Trophoblast cell (in vitro differentiated cells and primary cell): ENCODE measurements at regions not wholly inside any gene's neighbourhood (a gene's known extent, or its start where the extent isn't known, plus 50 kb on each side); places are given as distances from the start of the nearest gene placed in this dataset.

Source experiments
- DNase-seq, 2 donors: peaks; one replicate each; pipeline ENCODE4 v3.0.0-alpha.2; 2016
- H2AFZ ChIP-seq: 2 replicates; pipeline ENCODE4 v1.6.1; 2013; ENCODE audit warnings: low read length, moderate library complexity, mild to moderate bottlenecking; ENCODE audit not compliant: insufficient read depth, poor library complexity
- H2AK5ac ChIP-seq: 2 replicates; pipeline ENCODE4 v1.6.1; 2013; ENCODE audit warnings: mild to moderate bottlenecking, low read length
- H2BK120ac ChIP-seq: 2 replicates; pipeline ENCODE4 v1.6.1; 2013; ENCODE audit warnings: low read length, mild to moderate bottlenecking, moderate library complexity; ENCODE audit not compliant: insufficient read depth, poor library complexity
- H2BK12ac ChIP-seq: 2 replicates; pipeline ENCODE4 v1.6.1; 2013; ENCODE audit warnings: mild to moderate bottlenecking, low read length, moderate library complexity
- H2BK5ac ChIP-seq: 2 replicates; pipeline ENCODE4 v1.6.1; 2013; ENCODE audit warnings: low read length, low read depth, moderate library complexity, mild to moderate bottlenecking; ENCODE audit not compliant: poor library complexity
- H3K14ac ChIP-seq: 2 replicates; pipeline ENCODE4 v1.6.1; 2013; ENCODE audit warnings: mild to moderate bottlenecking, low read length
- H3K18ac ChIP-seq: 2 replicates; pipeline ENCODE4 v1.6.1; 2013; ENCODE audit warnings: mild to moderate bottlenecking, low read length
- H3K23ac ChIP-seq: 2 replicates; pipeline ENCODE4 v1.6.1; 2013; ENCODE audit warnings: low read length
- H3K27ac ChIP-seq: 2 replicates; pipeline ENCODE4 v1.5.1; 2013; ENCODE audit warnings: low read depth, mild to moderate bottlenecking, inconsistent platforms, low read length, moderate library complexity
- H3K27me3 ChIP-seq: 2 replicates; pipeline ENCODE4 v1.6.1; 2013; ENCODE audit warnings: inconsistent platforms, mild to moderate bottlenecking, low read length, moderate library complexity; ENCODE audit not compliant: insufficient read depth
- H3K36me3 ChIP-seq, 2 experiments: 1 replicate in 1 of 2; 2 replicates in 1 of 2; pipeline ENCODE4 v1.6.1; 2013; ENCODE audit warnings: low read length in 2 of 2, mild to moderate bottlenecking in 2 of 2, moderate library complexity in 1 of 2; ENCODE audit not compliant: insufficient read depth in 2 of 2, control insufficient read depth in 1 of 2
- H3K4ac ChIP-seq: 2 replicates; pipeline ENCODE4 v1.6.1; 2013; ENCODE audit warnings: low read depth, mild to moderate bottlenecking, low read length, moderate library complexity
- H3K4me1 ChIP-seq, 2 experiments: 1 replicate in 1 of 2; 2 replicates in 1 of 2; pipeline ENCODE4 v1.6.1; 2013; ENCODE audit warnings: low read length in 2 of 2, mild to moderate bottlenecking in 2 of 2, moderate library complexity in 1 of 2; ENCODE audit not compliant: insufficient read depth in 2 of 2, control insufficient read depth in 1 of 2
- H3K4me2 ChIP-seq: 2 replicates; pipeline ENCODE4 v1.6.1; 2013; ENCODE audit warnings: inconsistent platforms, mild to moderate bottlenecking, low read length, moderate library complexity
- H3K4me3 ChIP-seq: 2 replicates; pipeline ENCODE4 v1.5.1; 2013; ENCODE audit warnings: mild to moderate bottlenecking, low read depth, low read length, inconsistent platforms
- H3K79me1 ChIP-seq: one replicate; pipeline ENCODE4 v1.6.1; 2013; ENCODE audit warnings: low read length
- H3K79me2 ChIP-seq: 2 replicates; pipeline ENCODE4 v1.6.1; 2013; ENCODE audit warnings: low read length, mild to moderate bottlenecking; ENCODE audit not compliant: control insufficient read depth, insufficient read depth, poor library complexity
- H3K9ac ChIP-seq: 2 replicates; pipeline ENCODE4 v1.6.1; 2013; ENCODE audit warnings: mild to moderate bottlenecking, low read length
- H3K9me3 ChIP-seq: 2 replicates; pipeline ENCODE4 v1.6.1; 2013; ENCODE audit warnings: low read depth, mild to moderate bottlenecking, control low read depth, inconsistent platforms, low read length; ENCODE audit not compliant: insufficient read depth
- H4K12ac ChIP-seq: 2 replicates; pipeline ENCODE4 v1.6.1; 2013; ENCODE audit warnings: low read depth, mild to moderate bottlenecking, low read length, moderate library complexity
- H4K8ac ChIP-seq: 2 replicates; pipeline ENCODE4 v1.6.1; 2013; ENCODE audit warnings: low read depth, mild to moderate bottlenecking, low read length, moderate library complexity
- H4K91ac ChIP-seq: one replicate; pipeline ENCODE4 v1.6.1; 2013; ENCODE audit warnings: low read depth, mild to moderate bottlenecking, low read length, moderate library complexity
- WGBS: extraction: QIAGEN DNeasy Blood & Tissue Kit; methylation state at CpG from one replicate; pipeline ENCODE4 v1.1.7; 2013; ENCODE audit warnings: missing lambda C conversion rate; ENCODE audit not compliant: insufficient read length, insufficient coverage; ENCODE audit errors: extremely low coverage; 5-methylcytosine and 5-hydroxymethylcytosine counted together

- Histone ChIP-seq H3K4me1 (peaks cover 27 to 28% of the 10 kb centered on the region in 2 experiments), H3K9ac (no peak overlapping the region), H3K79me2 (peaks cover 1% of the 10 kb centered on the region), H3K18ac (no peak overlapping the region), H2BK120ac (peak overlapping the region; percentile 33), H3K27ac (peak overlapping the region; percentile 77), H3K4me3 (no peak overlapping the region), H3K4me2 (peak overlapping the region; percentile 49), H3K4ac (no peak overlapping the region), H3K27me3 (no peaks in the 10 kb centered on the region), H4K8ac (no peak overlapping the region), H3K14ac (no peak overlapping the region), H3K9me3 (peaks cover 2% of the 10 kb centered on the region), H3K36me3 (peaks cover 3 to 5% of the 10 kb centered on the region in 2 experiments), H3K79me1 (peaks cover 32% of the 10 kb centered on the region), H2AFZ (no peak overlapping the region), H2BK5ac (peak overlapping the region; percentile 45), H2AK5ac (no peak overlapping the region), H3K23ac (no peak overlapping the region), H4K91ac (peak overlapping the region; percentile 85), H2BK12ac (no peak overlapping the region), H4K12ac (no peak overlapping the region)
- DNase-seq: peak; percentile 71 to 82
- no CpG with 5 or more reads among the region's 7 CpGs for WGBS
These were observed 81.3 kb upstream of the NAA20 start for GRCh38 chr20:19935842-19936241.

GRCh38 chr20:19936466-19937200 lies 80.5 kb upstream of the NAA20 start:
- no peak overlapping the region for H2AK5ac ChIP-seq
- peak overlapping the region; percentile 86 for H2BK12ac ChIP-seq
- DNase-seq: no peak
- peaks cover 2% of the 10 kb centered on the region for H3K9me3 ChIP-seq
- H3K4ac ChIP-seq: peak overlapping the region; percentile 60
- H3K9ac ChIP-seq: no peak overlapping the region
- H4K12ac ChIP-seq: no peak overlapping the region
- H3K18ac ChIP-seq: peak overlapping the region; percentile 77
- peak overlapping the region; percentile 62 for H3K27ac ChIP-seq
- peaks cover 2% of the 10 kb centered on the region for H3K79me2 ChIP-seq
- H2BK5ac ChIP-seq: peak overlapping the region; percentile 38
- WGBS: no CpG with 5 or more reads among the region's 8 CpGs
- peak overlapping the region; percentile 45 for H3K14ac ChIP-seq
- H2BK120ac ChIP-seq: peak overlapping the region; percentile 73
- no peak overlapping the region for H3K4me2 ChIP-seq
- H4K91ac ChIP-seq: peak overlapping the region; percentile 88
- H3K23ac ChIP-seq: no peak overlapping the region
- peaks cover 28 to 35% of the 10 kb centered on the region in 2 experiments for H3K4me1 ChIP-seq
- peaks cover 37% of the 10 kb centered on the region for H3K79me1 ChIP-seq
- H2AFZ ChIP-seq: no peak overlapping the region
- H4K8ac ChIP-seq: peak overlapping the region; percentile 79
- no peak overlapping the region for H3K4me3 ChIP-seq
- H3K27me3 ChIP-seq: no peaks in the 10 kb centered on the region
- peaks cover 4 to 7% of the 10 kb centered on the region in 2 experiments for H3K36me3 ChIP-seq

GRCh38 chr20:19937218-19937617 lies 79.9 kb upstream of the NAA20 start:
- Histone ChIP-seq H3K27ac (peak overlapping the region; percentile 62), H3K4me2 (no peak overlapping the region), H3K18ac (peak overlapping the region; percentile 47), H3K9ac (no peak overlapping the region), H3K79me2 (peaks cover 2% of the 10 kb centered on the region), H3K4me1 (peaks cover 28 to 35% of the 10 kb centered on the region in 2 experiments), H2BK12ac (peak overlapping the region; percentile 78), H3K14ac (peak overlapping the region; percentile 45), H3K4ac (peak overlapping the region; percentile 12), H2AFZ (no peak overlapping the region), H3K4me3 (no peak overlapping the region), H3K9me3 (peaks cover 2% of the 10 kb centered on the region), H2BK5ac (peak overlapping the region; percentile 38), H3K23ac (no peak overlapping the region), H4K12ac (no peak overlapping the region), H2AK5ac (no peak overlapping the region), H2BK120ac (peak overlapping the region; percentile 70), H3K79me1 (peaks cover 37% of the 10 kb centered on the region), H3K27me3 (no peaks in the 10 kb centered on the region), H4K8ac (peak overlapping the region; percentile 67), H3K36me3 (peaks cover 4 to 7% of the 10 kb centered on the region in 2 experiments), H4K91ac (peak overlapping the region; percentile 88)
- no peak for DNase-seq
- WGBS: no CpG with 5 or more reads among the region's 11 CpGs

- Histone ChIP-seq H4K8ac (no peak overlapping the region), H3K18ac (peak overlapping the region; percentile 20), H2BK12ac (no peak overlapping the region), H3K27ac (no peak overlapping the region), H2AFZ (no peak overlapping the region), H3K14ac (no peak overlapping the region), H3K4ac (peak overlapping the region; percentile 9), H4K12ac (no peak overlapping the region), H3K27me3 (no peaks in the 10 kb centered on the region), H4K91ac (peak overlapping the region; percentile 56), H2BK5ac (no peak overlapping the region), H2AK5ac (peak overlapping the region; percentile 45), H3K79me1 (peaks cover 35% of the 10 kb centered on the region), H3K4me2 (no peak overlapping the region), H3K79me2 (peaks cover 2% of the 10 kb centered on the region), H3K4me3 (no peak overlapping the region), H3K36me3 (peaks cover 4 to 7% of the 10 kb centered on the region in 2 experiments), H2BK120ac (peak overlapping the region; percentile 0), H3K9me3 (peaks cover 2% of the 10 kb centered on the region), H3K9ac (no peak overlapping the region), H3K23ac (no peak overlapping the region), H3K4me1 (peaks cover 31 to 37% of the 10 kb centered on the region in 2 experiments)
- DNase-seq: no peak
- WGBS: no CpG with 5 or more reads among the region's 8 CpGs
These were observed 79.3 kb upstream of the NAA20 start for GRCh38 chr20:19937651-19938420.
